A673 (cell line): ENCODE measurements at regions not wholly inside any gene's neighbourhood (a gene's known extent, or its start where the extent isn't known, plus 50 kb on each side); places are given as distances from the start of the nearest gene placed in this dataset.

Source experiments
- CTCF ChIP-seq: fragments of 300-800, 200-600 bp; sonication (generic); conservative IDR thresholded peaks from 2 replicates; pipeline ENCODE4 v1.5.1; 2017; ENCODE audit warnings: low read depth, mild to moderate bottlenecking, antibody characterized with exemption, low read length, moderate library complexity, mixed read lengths
- EZH2 ChIP-seq: fragments of 200-600 bp; sonication (generic); IDR thresholded peaks from 2 replicates; pipeline ENCODE4 v1.6.1; 2017; ENCODE audit warnings: borderline replicate concordance, low read depth, mild to moderate bottlenecking, mixed read lengths, antibody characterized with exemption, low read length; ENCODE audit not compliant: poor library complexity, severe bottlenecking

- TF ChIP-seq CTCF (no peak), EZH2 (no peak)
Measured at GRCh38 chr10:43825421-43825820, 176.7 kb upstream of the ZNF32 start.
